ENCODE measurements at regions not wholly inside any gene's neighbourhood (a gene's known extent, or its start where the extent isn't known, plus 50 kb on each side); places are given as distances from the start of the nearest gene placed in this dataset.

GRCh38 chr6:147806697-147807096, 298.2 kb downstream of the SAMD5 start:
- Histone ChIP-seq H4K20me1 (replicated peaks in 1 of 2; ENCODE audit: control insufficient read depth in 1 of 2, insufficient read depth in 2 of 2, low read length in 2 of 2) (no peaks in the 10 kb centered on the region), H3K4me3 (ENCODE audit: extremely low read depth in 1 of 4, insufficient read depth in 2 of 4, low read depth in 3 of 4, low read length in 4 of 4) (no peak overlapping the region), H4K8ac (ENCODE audit: extremely low read depth, insufficient read depth, low read length) (no peak overlapping the region), H3K27me3 (replicated peaks in 1 of 4; ENCODE audit: control insufficient read depth in 3 of 4, extremely low read depth in 1 of 4, insufficient read depth in 3 of 4, low read length in 3 of 4) (no peaks in the 10 kb centered on the region), H3K23ac (ENCODE audit: insufficient read length) (no peak overlapping the region), H3K9ac (replicated peaks in 1 of 4; ENCODE audit: extremely low read depth in 1 of 4, low read depth in 3 of 4, low read length in 3 of 4) (no peak overlapping the region), H3K56ac (replicated peaks; ENCODE audit: insufficient read length, low read depth, low read length) (no peak overlapping the region), H2BK20ac (ENCODE audit: low read length) (no peak overlapping the region), H3K4me2 (ENCODE audit: insufficient read depth in 1 of 2, low read depth in 2 of 2, low read length in 2 of 2) (no peak overlapping the region), H3K36me3 (ENCODE audit: control insufficient read depth in 2 of 4, insufficient read depth in 4 of 4, low read length in 3 of 4) (no peaks in the 10 kb centered on the region), H3K4me1 (replicated peaks in 1 of 4; ENCODE audit: control insufficient read depth in 3 of 4, insufficient read depth in 4 of 4, low read length in 3 of 4) (no peaks in the 10 kb centered on the region), H3K14ac (ENCODE audit: insufficient read length) (no peak overlapping the region), H2AK5ac (ENCODE audit: low read depth, low read length) (no peak overlapping the region), H3K79me1 (ENCODE audit: low read depth, low read length) (no peaks in the 10 kb centered on the region), H4K91ac (replicated peaks; ENCODE audit: insufficient read length, low read length) (no peak overlapping the region), H3K18ac (ENCODE audit: extremely low read depth, low read length) (no peak overlapping the region), H3K27ac (ENCODE audit: low read depth, low read length) (no peak overlapping the region), H3K23me2 (ENCODE audit: low read depth, low read length) (no peaks in the 10 kb centered on the region), H2AFZ (ENCODE audit: low read length) (no peak overlapping the region), H3K79me2 (ENCODE audit: control insufficient read depth in 1 of 2, insufficient read depth in 2 of 2, low read length in 2 of 2) (no peaks in the 10 kb centered on the region), H2BK15ac (ENCODE audit: low read length) (no peak overlapping the region), H3K9me3 (ENCODE audit: insufficient read depth in 2 of 2, low read depth in 1 of 2, low read length in 1 of 2) (no peaks in the 10 kb centered on the region), H2BK120ac (replicated peaks; ENCODE audit: low read depth, low read length) (no peak overlapping the region), H2BK5ac (ENCODE audit: low read depth, low read length) (no peak overlapping the region), H4K5ac (ENCODE audit: insufficient read length, low read depth, low read length) (no peak overlapping the region), H2BK12ac (ENCODE audit: low read depth, low read length) (no peak overlapping the region), H3K4ac (replicated peaks; ENCODE audit: insufficient read length, low read depth, low read length) (no peak overlapping the region)
- no peak for FAIRE-seq
- CTCF ChIA-PET (ENCODE audit: partially characterized antibody): interaction anchor here (0.6 to 0.8 kb wide), 2 partner anchors 172 to 317 kb away, joined by 3 read pairs; no protein-coding TSS in a partner anchor
- TF ChIP-seq HDAC2 (IDR thresholded peaks at IDR 0.05; ENCODE audit: borderline replicate concordance in 1 of 2, low read depth in 2 of 2, low read length in 2 of 2): no peak
- no peak for TF ChIP-seq KDM5A (IDR thresholded peaks at IDR 0.05; ENCODE audit: low read length)
- 0 out of 4 replicates have a peak, but pooled peaks of 1 of the 3 experiments have one; percentile 14 for TF ChIP-seq CTCF (IDR thresholded peaks at IDR 0.05; ENCODE audit: control extremely low read depth in 1 of 3, insufficient read depth in 1 of 3, low read depth in 1 of 3, low read length in 3 of 3)
- TF ChIP-seq RAD21 (IDR thresholded peaks at IDR 0.05 in 1 of 2, conservative IDR thresholded peaks at IDR 0.05 in 1 of 2; ENCODE audit: low read depth in 2 of 2, low read length in 2 of 2): peak; percentile 21 to 35; a peak in 3 of 4 replicates
- no peak for DNase-seq (ENCODE audit: low read depth in 1 of 2, low spot score in 2 of 2)
- 100% methylated on average over 1 of the region's 1 CpG; no CpG with 5 or more reads in 1 of the 2 experiments for WGBS, 2 experiments (ENCODE audit: extremely low coverage in 1 of 2, insufficient coverage in 1 of 2, insufficient read length in 1 of 2, insufficient replicate concordance in 2 of 2, low coverage in 1 of 2, low lambda C conversion rate in 2 of 2, missing lambda C conversion rate in 1 of 2)
- POLR2A ChIA-PET (ENCODE audit: partially characterized antibody): no interaction called here

Data from H1 (cell line).